T-helper 2 cell (primary cell): ENCODE measurements at regions not wholly inside any gene's neighbourhood (a gene's known extent, or its start where the extent isn't known, plus 50 kb on each side); places are given as distances from the start of the nearest gene placed in this dataset.
A peak's percentile ranks its signal among the peaks of the same experiment; 100 is the strongest.
"Not testable (repeated sequence)": the region's sequence is repeated elsewhere in the genome, so short reads cannot be mapped to it uniquely, and the experiment has no call there.

ENCODE experiments used
- DNase-seq, 5 experiments: peaks; one replicate each; pipeline versions ENCODE4 v3.0.0 to v3.0.0-alpha.2; 2012 to 2022

- no peak for DNase-seq
Measured at GRCh38 chr18:9021458-9021857, 81.0 kb upstream of the NDUFV2 start.

- no peak for DNase-seq
Measured at GRCh38 chr18:9022397-9023155, 79.9 kb upstream of the NDUFV2 start.

- DNase-seq, result not testable (repeated sequence)
Measured at GRCh38 chr18:9024031-9024646, 78.4 kb upstream of the NDUFV2 start.

GRCh38 chr18:9025091-9025838 is 77.2 kb upstream of the NDUFV2 start:
- no peak for DNase-seq

GRCh38 chr18:9029131-9029530 is 73.4 kb upstream of the NDUFV2 start:
- DNase-seq, result no peak

- DNase-seq, result no peak
Measured at GRCh38 chr18:9032519-9032918, 70.0 kb upstream of the NDUFV2 start.

- no peak for DNase-seq
Measured at GRCh38 chr18:9038277-9038871, 64.1 kb upstream of the NDUFV2 start.

- no peak for DNase-seq
Measured at GRCh38 chr18:9039441-9040071, 62.9 kb upstream of the NDUFV2 start.

GRCh38 chr18:9042766-9043481 is 59.6 kb upstream of the NDUFV2 start:
- DNase-seq, result no peak

- DNase-seq, result no peak
Measured at GRCh38 chr18:9043581-9043980, 58.9 kb upstream of the NDUFV2 start.

GRCh38 chr18:9047715-9048114 is 54.8 kb upstream of the NDUFV2 start:
- DNase-seq, result no peak

- no peak for DNase-seq
Measured at GRCh38 chr18:9048236-9048635, 54.3 kb upstream of the NDUFV2 start.

- DNase-seq, result peak in 1 of 5 experiments; percentile 30
Measured at GRCh38 chr18:9048808-9049494, 53.5 kb upstream of the NDUFV2 start.

GRCh38 chr18:9049495-9049809 is 53.0 kb upstream of the NDUFV2 start:
- DNase-seq, result no peak

- not testable (repeated sequence) for DNase-seq
Measured at GRCh38 chr18:9050628-9051284, 51.7 kb upstream of the NDUFV2 start.
